ENCODE measurements at regions not wholly inside any gene's neighbourhood (a gene's known extent, or its start where the extent isn't known, plus 50 kb on each side); places are given as distances from the start of the nearest gene placed in this dataset.

GRCh38 chr6:11329726-11330412 is 97.4 kb upstream of the NEDD9 start:
- TF ChIP-seq CTCF (IDR thresholded peaks at IDR 0.05): no peak
- no peak for TF ChIP-seq POLR2AphosphoS5 (IDR thresholded peaks at IDR 0.05)

All from upper lobe of left lung (tissue), 4 donors.